GM23248 (cell line): ENCODE measurements at regions not wholly inside any gene's neighbourhood (a gene's known extent, or its start where the extent isn't known, plus 50 kb on each side); places are given as distances from the start of the nearest gene placed in this dataset.

Source experiments
- EZH2 ChIP-seq: fragments of 200-600 bp; sonication (generic); IDR thresholded peaks from 2 replicates; pipeline ENCODE4 v1.6.1; 2018; ENCODE audit warnings: antibody characterized with exemption, mild to moderate bottlenecking; ENCODE audit not compliant: insufficient read depth, poor library complexity, severe bottlenecking
- EZH2phosphoT487 ChIP-seq: fragments of 200-600 bp; sonication (generic); IDR thresholded peaks from 2 replicates; pipeline ENCODE4 v1.6.1; 2018; ENCODE audit warnings: antibody characterized with exemption, moderate library complexity, mild to moderate bottlenecking, low read depth; ENCODE audit not compliant: insufficient read depth

DNA sequence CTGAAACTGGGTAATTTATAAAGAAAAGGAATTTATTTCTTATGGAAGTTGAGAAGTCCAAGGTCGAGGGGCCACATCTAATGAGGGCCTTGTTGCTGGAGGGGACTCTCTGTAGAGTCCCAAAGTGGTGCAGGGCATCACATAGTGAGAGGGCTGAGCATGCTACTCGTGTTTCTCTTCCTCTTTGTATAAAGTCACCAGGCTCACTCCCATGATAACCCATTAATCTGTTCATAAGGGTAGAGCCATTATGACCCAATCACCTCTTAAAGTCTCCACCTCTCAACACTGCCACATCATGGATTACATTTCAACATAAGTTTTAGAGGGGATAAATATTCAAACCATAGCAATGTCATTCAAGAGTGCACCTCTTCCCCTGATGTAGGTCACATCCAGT lies 79.1 kb upstream of the ATP2B1 start:
- TF ChIP-seq EZH2 (no peak), EZH2phosphoT487 (no peak)
